ENCODE measurements at regions not wholly inside any gene's neighbourhood (a gene's known extent, or its start where the extent isn't known, plus 50 kb on each side); places are given as distances from the start of the nearest gene placed in this dataset.

DNA sequence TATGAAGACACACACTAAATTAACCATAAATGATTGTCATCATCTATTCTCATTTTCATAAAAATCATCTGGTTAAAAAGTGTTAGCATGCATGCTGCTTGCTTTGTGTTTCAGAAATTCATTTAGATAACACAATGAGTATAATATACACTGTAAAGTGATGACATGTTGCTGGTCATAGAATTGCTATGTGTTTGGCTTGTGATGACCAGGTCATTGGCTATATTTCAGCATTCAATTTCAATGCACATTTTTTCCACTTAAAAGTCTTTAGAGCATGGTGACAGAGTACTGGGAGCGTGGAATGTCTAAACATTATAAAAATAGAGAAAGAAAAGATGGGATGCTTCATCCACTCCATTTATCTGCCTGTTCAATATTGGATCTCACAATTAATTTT lies 1291.1 kb upstream of the MAP3K7 start:
- Histone ChIP-seq H3K9me3 (no peaks in the 10 kb centered on the region), H3K4me1 (no peaks in the 10 kb centered on the region), H3K27me3 (no peaks in the 10 kb centered on the region), H3K36me3 (no peaks in the 10 kb centered on the region), H3K27ac (no peak overlapping the region), H3K4me3 (no peak overlapping the region)
- TF ChIP-seq POLR2A (IDR thresholded peaks at IDR 0.05) (no peak), CTCF (IDR thresholded peaks at IDR 0.05) (no peak), POLR2AphosphoS5 (IDR thresholded peaks at IDR 0.05) (no peak)
- intact Hi-C loops (cut with DNase I; ENCODE audit: low total_unique reads), result no loop called here
- no peak for DNase-seq (ENCODE audit: low spot score in 2 of 2)

GRCh38 chr6:91874971-91875370 lies 1288.1 kb upstream of the MAP3K7 start:
- H3K9me3 ChIP-seq, result no peaks in the 10 kb centered on the region
- H3K4me3 ChIP-seq, result no peak overlapping the region
- TF ChIP-seq POLR2AphosphoS5 (IDR thresholded peaks at IDR 0.05) (no peak), POLR2A (IDR thresholded peaks at IDR 0.05) (no peak), CTCF (IDR thresholded peaks at IDR 0.05) (no peak)
- no peak for DNase-seq (ENCODE audit: low spot score in 2 of 2)
- no peaks in the 10 kb centered on the region for H3K27me3 ChIP-seq
- H3K4me1 ChIP-seq, result no peaks in the 10 kb centered on the region
- no peaks in the 10 kb centered on the region for H3K36me3 ChIP-seq
- no peak overlapping the region for H3K27ac ChIP-seq
- intact Hi-C loops (cut with DNase I; ENCODE audit: low total_unique reads), result no loop called here

DNA sequence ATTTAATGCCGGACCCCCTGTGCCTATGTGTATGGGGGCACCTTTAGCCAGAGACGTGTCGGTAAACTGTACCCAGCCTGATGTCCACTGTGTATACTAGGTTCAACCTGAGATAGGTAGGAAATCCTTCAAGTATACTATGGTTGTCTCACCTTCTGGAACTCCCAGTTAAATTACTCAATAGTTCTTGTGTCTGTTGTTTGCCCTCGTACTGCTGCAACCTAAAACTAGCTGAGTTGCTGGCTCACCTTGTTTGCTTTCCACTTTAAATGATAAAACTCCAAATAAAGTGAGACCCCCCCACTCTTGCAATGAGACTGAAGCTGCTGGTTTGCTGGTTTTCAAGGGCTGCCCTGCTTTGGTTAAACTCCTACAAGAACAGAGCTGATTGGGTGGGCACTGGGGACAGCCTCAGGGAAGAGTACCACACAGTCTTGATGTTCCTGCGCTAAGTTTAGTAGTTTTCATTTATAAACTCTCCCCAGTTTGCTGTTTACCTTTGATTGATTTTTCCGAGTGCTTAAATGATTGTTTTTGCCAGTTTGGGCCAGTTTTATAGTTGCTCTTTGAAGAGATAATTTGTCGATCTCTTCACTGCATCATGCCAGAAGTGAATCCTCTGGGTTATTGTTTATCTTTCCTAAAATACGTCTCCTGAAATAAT lies 1281.8 kb upstream of the MAP3K7 start:
- H3K9me3 ChIP-seq, result no peaks in the 10 kb centered on the region
- TF ChIP-seq CTCF (IDR thresholded peaks at IDR 0.05) (no peak), POLR2AphosphoS5 (IDR thresholded peaks at IDR 0.05) (no peak), POLR2A (IDR thresholded peaks at IDR 0.05) (no peak)
- no peaks in the 10 kb centered on the region for H3K4me1 ChIP-seq
- intact Hi-C loops (cut with DNase I; ENCODE audit: low total_unique reads), result no loop called here
- no peaks in the 10 kb centered on the region for H3K36me3 ChIP-seq
- H3K27me3 ChIP-seq, result no peaks in the 10 kb centered on the region
- H3K27ac ChIP-seq, result no peak overlapping the region
- DNase-seq (ENCODE audit: low spot score in 2 of 2), result no peak
- H3K4me3 ChIP-seq, result no peak overlapping the region

GRCh38 chr6:91865889-91866288 lies 1279.0 kb upstream of the MAP3K7 start:
- no peaks in the 10 kb centered on the region for H3K27me3 ChIP-seq
- H3K9me3 ChIP-seq, result no peaks in the 10 kb centered on the region
- H3K4me3 ChIP-seq, result no peak overlapping the region
- no peak overlapping the region for H3K27ac ChIP-seq
- H3K36me3 ChIP-seq, result no peaks in the 10 kb centered on the region
- no peak for DNase-seq (ENCODE audit: low spot score in 2 of 2)
- no peaks in the 10 kb centered on the region for H3K4me1 ChIP-seq
- intact Hi-C loops (cut with DNase I; ENCODE audit: low total_unique reads), result no loop called here
- TF ChIP-seq CTCF (IDR thresholded peaks at IDR 0.05) (no peak), POLR2A (IDR thresholded peaks at IDR 0.05) (no peak), POLR2AphosphoS5 (IDR thresholded peaks at IDR 0.05) (no peak)

DNA sequence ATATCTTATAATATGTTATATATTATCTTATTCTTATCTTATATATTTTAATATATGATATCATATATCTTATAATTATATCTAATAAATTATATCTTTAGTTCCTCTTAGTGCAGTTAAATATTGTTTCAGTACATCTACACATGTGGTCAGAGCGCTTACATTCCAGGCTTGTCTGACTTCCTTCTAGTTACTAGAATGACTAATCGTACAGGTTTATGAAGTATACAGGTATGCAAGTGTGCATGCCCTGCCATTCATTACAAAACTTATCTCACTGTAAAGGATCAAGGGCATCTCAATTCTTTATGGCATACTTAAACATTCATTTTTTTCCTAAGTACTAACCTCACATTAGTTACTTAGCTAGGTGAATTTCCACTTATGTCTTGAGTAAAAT lies 1278.0 kb upstream of the MAP3K7 start:
- H3K27me3 ChIP-seq, result no peaks in the 10 kb centered on the region
- no peak for DNase-seq (ENCODE audit: low spot score in 2 of 2)
- no peaks in the 10 kb centered on the region for H3K36me3 ChIP-seq
- no peak overlapping the region for H3K27ac ChIP-seq
- H3K4me3 ChIP-seq, result no peak overlapping the region
- no peaks in the 10 kb centered on the region for H3K4me1 ChIP-seq
- TF ChIP-seq POLR2A (IDR thresholded peaks at IDR 0.05) (no peak), POLR2AphosphoS5 (IDR thresholded peaks at IDR 0.05) (no peak), CTCF (IDR thresholded peaks at IDR 0.05) (no peak)
- intact Hi-C loops (cut with DNase I; ENCODE audit: low total_unique reads), result no loop called here
- no peaks in the 10 kb centered on the region for H3K9me3 ChIP-seq

All from breast epithelium (tissue), 4 donors.